ENCODE measurements at regions not wholly inside any gene's neighbourhood (a gene's known extent, or its start where the extent isn't known, plus 50 kb on each side); places are given as distances from the start of the nearest gene placed in this dataset.

GRCh38 chr18:45248240-45248903 lies 366.9 kb upstream of the SLC14A2 start:
- intact Hi-C loops (cut with micrococcal nuclease; ENCODE audit: unreplicated experiment) (no loop called here), in situ Hi-C loops (cut with HindIII; ENCODE audit: low pct_unique_long_range_greater_than_20kb, low sequenced_read_pairs) (no loop called here)
- Histone ChIP-seq H3K4me3 (ENCODE audit: low read depth in 2 of 2, low read length in 2 of 2) (no peak overlapping the region), H3K4me1 (ENCODE audit: control insufficient read depth, insufficient read depth, low read length) (no peaks in the 10 kb centered on the region), H3K27me3 (ENCODE audit: control insufficient read depth, insufficient read depth, low read length) (no peaks in the 10 kb centered on the region), H3K9me3 (ENCODE audit: control insufficient read depth, insufficient read depth, low read depth, low read length) (no peaks in the 10 kb centered on the region), H3K27ac (ENCODE audit: low read length) (no peak overlapping the region), H3K36me3 (ENCODE audit: control insufficient read depth, insufficient read depth, low read length) (no peaks in the 10 kb centered on the region)
- POLR2A ChIA-PET = no interaction called here
- no TSS peak for BruUV-seq (replicated peaks)
- CTCF ChIA-PET = no interaction called here
- no peak for DNase-seq (ENCODE audit: low read depth, low spot score)
- TF ChIP-seq, protein P1, sequence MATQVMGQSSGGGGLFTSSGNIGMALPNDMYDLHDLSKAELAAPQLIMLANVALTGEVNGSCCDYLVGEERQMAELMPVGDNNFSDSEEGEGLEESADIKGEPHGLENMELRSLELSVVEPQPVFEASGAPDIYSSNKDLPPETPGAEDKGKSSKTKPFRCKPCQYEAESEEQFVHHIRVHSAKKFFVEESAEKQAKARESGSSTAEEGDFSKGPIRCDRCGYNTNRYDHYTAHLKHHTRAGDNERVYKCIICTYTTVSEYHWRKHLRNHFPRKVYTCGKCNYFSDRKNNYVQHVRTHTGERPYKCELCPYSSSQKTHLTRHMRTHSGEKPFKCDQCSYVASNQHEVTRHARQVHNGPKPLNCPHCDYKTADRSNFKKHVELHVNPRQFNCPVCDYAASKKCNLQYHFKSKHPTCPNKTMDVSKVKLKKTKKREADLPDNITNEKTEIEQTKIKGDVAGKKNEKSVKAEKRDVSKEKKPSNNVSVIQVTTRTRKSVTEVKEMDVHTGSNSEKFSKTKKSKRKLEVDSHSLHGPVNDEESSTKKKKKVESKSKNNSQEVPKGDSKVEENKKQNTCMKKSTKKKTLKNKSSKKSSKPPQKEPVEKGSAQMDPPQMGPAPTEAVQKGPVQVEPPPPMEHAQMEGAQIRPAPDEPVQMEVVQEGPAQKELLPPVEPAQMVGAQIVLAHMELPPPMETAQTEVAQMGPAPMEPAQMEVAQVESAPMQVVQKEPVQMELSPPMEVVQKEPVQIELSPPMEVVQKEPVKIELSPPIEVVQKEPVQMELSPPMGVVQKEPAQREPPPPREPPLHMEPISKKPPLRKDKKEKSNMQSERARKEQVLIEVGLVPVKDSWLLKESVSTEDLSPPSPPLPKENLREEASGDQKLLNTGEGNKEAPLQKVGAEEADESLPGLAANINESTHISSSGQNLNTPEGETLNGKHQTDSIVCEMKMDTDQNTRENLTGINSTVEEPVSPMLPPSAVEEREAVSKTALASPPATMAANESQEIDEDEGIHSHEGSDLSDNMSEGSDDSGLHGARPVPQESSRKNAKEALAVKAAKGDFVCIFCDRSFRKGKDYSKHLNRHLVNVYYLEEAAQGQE (IDR thresholded peaks at IDR 0.05; ENCODE audit: insufficient read depth in 1 of 2, low read depth in 2 of 2, low read length in 1 of 2) = no peak
- TF ChIP-seq SIN3A (IDR thresholded peaks at IDR 0.05; ENCODE audit: borderline replicate concordance, insufficient read depth, low read depth, low read length) = no peak
- no peak for TF ChIP-seq POLR2AphosphoS5 (IDR thresholded peaks at IDR 0.05; ENCODE audit: low read depth, low read length)
- TF ChIP-seq, protein P2, sequence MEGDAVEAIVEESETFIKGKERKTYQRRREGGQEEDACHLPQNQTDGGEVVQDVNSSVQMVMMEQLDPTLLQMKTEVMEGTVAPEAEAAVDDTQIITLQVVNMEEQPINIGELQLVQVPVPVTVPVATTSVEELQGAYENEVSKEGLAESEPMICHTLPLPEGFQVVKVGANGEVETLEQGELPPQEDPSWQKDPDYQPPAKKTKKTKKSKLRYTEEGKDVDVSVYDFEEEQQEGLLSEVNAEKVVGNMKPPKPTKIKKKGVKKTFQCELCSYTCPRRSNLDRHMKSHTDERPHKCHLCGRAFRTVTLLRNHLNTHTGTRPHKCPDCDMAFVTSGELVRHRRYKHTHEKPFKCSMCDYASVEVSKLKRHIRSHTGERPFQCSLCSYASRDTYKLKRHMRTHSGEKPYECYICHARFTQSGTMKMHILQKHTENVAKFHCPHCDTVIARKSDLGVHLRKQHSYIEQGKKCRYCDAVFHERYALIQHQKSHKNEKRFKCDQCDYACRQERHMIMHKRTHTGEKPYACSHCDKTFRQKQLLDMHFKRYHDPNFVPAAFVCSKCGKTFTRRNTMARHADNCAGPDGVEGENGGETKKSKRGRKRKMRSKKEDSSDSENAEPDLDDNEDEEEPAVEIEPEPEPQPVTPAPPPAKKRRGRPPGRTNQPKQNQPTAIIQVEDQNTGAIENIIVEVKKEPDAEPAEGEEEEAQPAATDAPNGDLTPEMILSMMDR (IDR thresholded peaks at IDR 0.05) = no peak
- no peak for TF ChIP-seq TCF7L2 (IDR thresholded peaks at IDR 0.05; ENCODE audit: low read depth, low read length)
- ATAC-seq = no peak

DNA sequence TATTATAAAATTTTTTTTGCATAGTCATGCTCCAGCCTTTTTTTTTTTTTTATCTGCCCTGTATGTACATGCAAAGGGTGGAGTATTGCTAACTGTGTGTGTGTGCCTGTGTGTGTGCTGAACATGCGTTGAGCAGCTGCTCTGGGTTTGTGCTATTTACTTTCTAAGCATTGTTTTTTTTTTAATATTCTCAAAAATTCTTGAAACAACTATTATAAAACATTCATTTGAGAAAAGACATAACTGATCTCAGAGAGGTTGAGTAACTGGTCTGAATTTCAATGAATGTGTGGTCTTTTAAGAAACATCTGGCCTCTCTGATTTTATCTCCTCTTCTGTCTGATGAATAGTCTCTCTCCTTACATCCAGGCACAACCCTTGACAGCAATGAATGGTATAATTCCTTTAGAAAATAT lies 366.0 kb upstream of the SLC14A2 start:
- BruUV-seq (replicated peaks) = no TSS peak
- Histone ChIP-seq H3K4me3 (ENCODE audit: low read depth in 2 of 2, low read length in 2 of 2) (no peak overlapping the region), H3K9me3 (ENCODE audit: control insufficient read depth, insufficient read depth, low read depth, low read length) (no peaks in the 10 kb centered on the region), H3K27ac (ENCODE audit: low read length) (no peak overlapping the region), H3K36me3 (ENCODE audit: control insufficient read depth, insufficient read depth, low read length) (no peaks in the 10 kb centered on the region), H3K27me3 (ENCODE audit: control insufficient read depth, insufficient read depth, low read length) (no peaks in the 10 kb centered on the region), H3K4me1 (ENCODE audit: control insufficient read depth, insufficient read depth, low read length) (no peaks in the 10 kb centered on the region)
- no peak for ATAC-seq
- in situ Hi-C loops (cut with HindIII; ENCODE audit: low pct_unique_long_range_greater_than_20kb, low sequenced_read_pairs) = no loop called here
- TF ChIP-seq, protein P1 (IDR thresholded peaks at IDR 0.05; ENCODE audit: insufficient read depth in 1 of 2, low read depth in 2 of 2, low read length in 1 of 2) = no peak
- no peak for TF ChIP-seq TCF7L2 (IDR thresholded peaks at IDR 0.05; ENCODE audit: low read depth, low read length)
- TF ChIP-seq, protein P2 (IDR thresholded peaks at IDR 0.05) = no peak
- no peak for TF ChIP-seq SIN3A (IDR thresholded peaks at IDR 0.05; ENCODE audit: borderline replicate concordance, insufficient read depth, low read depth, low read length)
- no peak for TF ChIP-seq POLR2AphosphoS5 (IDR thresholded peaks at IDR 0.05; ENCODE audit: low read depth, low read length)
- no peak for DNase-seq (ENCODE audit: low read depth, low spot score)
- POLR2A ChIA-PET = no interaction called here
- intact Hi-C loops (cut with micrococcal nuclease; ENCODE audit: unreplicated experiment) = no loop called here
- CTCF ChIA-PET = no interaction called here

Data from Panc1 (cell line).